Thyroid gland (tissue), 4 donors: ENCODE measurements at regions not wholly inside any gene's neighbourhood (a gene's known extent, or its start where the extent isn't known, plus 50 kb on each side); places are given as distances from the start of the nearest gene placed in this dataset.

Source experiments
- DNase-seq, 2 donors: peaks; one replicate each; pipeline ENCODE4 v3.0.0-alpha.2; 2019
- H3K27ac ChIP-seq, 3 donors: fragments of 200-600 bp; sonication (generic); 1 replicate in 2 of 3; 2 replicates in 1 of 3; pipeline ENCODE4 v1.5.1; 2016 to 2019; ENCODE audit warnings: mild to moderate bottlenecking in 1 of 3, moderate library complexity in 1 of 3
- H3K27me3 ChIP-seq: fragments of 200-600 bp; sonication (generic); one replicate; pipeline ENCODE4 v1.5.1; 2019
- H3K36me3 ChIP-seq, 2 donors: fragments of 200-600 bp; sonication (generic); one replicate each; pipeline ENCODE4 v1.5.1; 2016 to 2019
- H3K4me1 ChIP-seq, 2 donors: fragments of 200-600 bp; sonication (generic); one replicate each; pipeline ENCODE4 v1.5.1; 2017 to 2019
- H3K4me3 ChIP-seq, 3 donors: fragments of 200-600 bp; sonication (generic); replicated peaks in 1 of 3; 1 replicate in 2 of 3; 2 replicates in 1 of 3; pipeline ENCODE4 v1.5.1; 2016; ENCODE audit warnings: mild to moderate bottlenecking in 1 of 3
- H3K9me3 ChIP-seq: fragments of 200-600 bp; sonication (generic); one replicate; pipeline ENCODE4 v1.5.1; 2017
- CTCF ChIP-seq, 6 experiments: fragments of 200-600 bp in 3 of 6; fragments of 450-650 bp in 3 of 6; sonication (generic) in 3 of 6; IDR thresholded peaks; one replicate each; pipeline ENCODE4 v1.5.1; 2016 to 2019; ENCODE audit warnings: antibody characterized with exemption in 6 of 6, mild to moderate bottlenecking in 2 of 6, inconsistent platforms in 1 of 6, moderate library complexity in 1 of 6
- POLR2A ChIP-seq, 2 donors: fragments of 450-650 bp; IDR thresholded peaks; one replicate each; pipeline ENCODE4 v1.6.1; 2017; ENCODE audit warnings: antibody characterized with exemption in 2 of 2, mild to moderate bottlenecking in 2 of 2, moderate library complexity in 1 of 2
- WGBS, 2 donors: methylation state at CpG; one replicate each; pipeline ENCODE4 v1.1.5; 2017; 5-methylcytosine and 5-hydroxymethylcytosine counted together
- intact Hi-C: fragments of 100-400 bp; cut with DNase I; formaldehyde crosslinking; loops from one replicate; pipeline ENCODE4 v1.15.1; 2023

- no peak overlapping the region for H3K27ac ChIP-seq
- DNase-seq: no peak
- no peaks in the 10 kb centered on the region for H3K27me3 ChIP-seq
- no peaks in the 10 kb centered on the region for H3K9me3 ChIP-seq
- no peak for TF ChIP-seq POLR2A (IDR thresholded peaks at IDR 0.05)
- no peak for TF ChIP-seq CTCF (IDR thresholded peaks at IDR 0.05)
- no peak overlapping the region for H3K4me3 ChIP-seq
- peaks cover 0 to 9% of the 10 kb centered on the region in 2 donors for H3K4me1 ChIP-seq
- intact Hi-C loops: no loop called here
- no peaks in the 10 kb centered on the region for H3K36me3 ChIP-seq
- 91 to 98% methylated on average over 4 of the region's 4 CpGs for WGBS, 2 donors
Measured at GRCh38 chr10:125551247-125551646, 131.7 kb downstream of the TEX36 start.

- H3K27me3 ChIP-seq: no peaks in the 10 kb centered on the region
- H3K27ac ChIP-seq: no peak overlapping the region
- no peaks in the 10 kb centered on the region for H3K36me3 ChIP-seq
- TF ChIP-seq CTCF (IDR thresholded peaks at IDR 0.05): no peak
- no peak for TF ChIP-seq POLR2A (IDR thresholded peaks at IDR 0.05)
- DNase-seq: no peak
- intact Hi-C loops: no loop called here
- 47 to 65% methylated on average over 3 of the region's 3 CpGs for WGBS, 2 donors
- no peak overlapping the region for H3K4me3 ChIP-seq
- no peaks in the 10 kb centered on the region for H3K9me3 ChIP-seq
- H3K4me1 ChIP-seq: peaks cover 0 to under 1% of the 10 kb centered on the region in 2 donors
Measured at GRCh38 chr10:125550362-125550761, 132.6 kb downstream of the TEX36 start.

GRCh38 chr10:125549653-125550052 is 133.3 kb downstream of the TEX36 start:
- WGBS, 2 donors: 57 to 64% methylated on average over 7 of the region's 7 CpGs
- intact Hi-C loops: no loop called here

GRCh38 chr10:125548878-125549277 is 134.1 kb downstream of the TEX36 start:
- H3K27ac ChIP-seq: no peak overlapping the region
- no peaks in the 10 kb centered on the region for H3K27me3 ChIP-seq
- no peaks in the 10 kb centered on the region for H3K4me1 ChIP-seq
- no peaks in the 10 kb centered on the region for H3K9me3 ChIP-seq
- no peaks in the 10 kb centered on the region for H3K36me3 ChIP-seq
- TF ChIP-seq POLR2A (IDR thresholded peaks at IDR 0.05) (no peak), CTCF (IDR thresholded peaks at IDR 0.05) (no peak)
- peak; percentile 55 to 68 for DNase-seq
- 33 to 35% methylated on average over 7 of the region's 7 CpGs for WGBS, 2 donors
- H3K4me3 ChIP-seq: no peak overlapping the region
- intact Hi-C loops: no loop called here

More at GRCh38 chr10:125549653-125550052, 133.3 kb downstream of the TEX36 start:
- DNase-seq: no peak
- Histone ChIP-seq H3K9me3 (no peaks in the 10 kb centered on the region), H3K27ac (no peak overlapping the region), H3K4me3 (no peak overlapping the region), H3K4me1 (no peaks in the 10 kb centered on the region), H3K36me3 (no peaks in the 10 kb centered on the region), H3K27me3 (no peaks in the 10 kb centered on the region)
- TF ChIP-seq CTCF (IDR thresholded peaks at IDR 0.05) (no peak), POLR2A (IDR thresholded peaks at IDR 0.05) (no peak)

- H3K4me1 ChIP-seq: no peaks in the 10 kb centered on the region
- DNase-seq: no peak
- no peak overlapping the region for H3K27ac ChIP-seq
- H3K9me3 ChIP-seq: no peaks in the 10 kb centered on the region
- H3K27me3 ChIP-seq: no peaks in the 10 kb centered on the region
- 85 to 86% methylated on average over 4 of the region's 4 CpGs for WGBS, 2 donors
- no peak overlapping the region for H3K4me3 ChIP-seq
- no peaks in the 10 kb centered on the region for H3K36me3 ChIP-seq
- intact Hi-C loops: no loop called here
- TF ChIP-seq POLR2A (IDR thresholded peaks at IDR 0.05) (no peak), CTCF (IDR thresholded peaks at IDR 0.05) (no peak)
Measured at GRCh38 chr10:125548356-125548755, 134.6 kb downstream of the TEX36 start.
